ENCODE measurements at regions not wholly inside any gene's neighbourhood (a gene's known extent, or its start where the extent isn't known, plus 50 kb on each side); places are given as distances from the start of the nearest gene placed in this dataset.

DNA sequence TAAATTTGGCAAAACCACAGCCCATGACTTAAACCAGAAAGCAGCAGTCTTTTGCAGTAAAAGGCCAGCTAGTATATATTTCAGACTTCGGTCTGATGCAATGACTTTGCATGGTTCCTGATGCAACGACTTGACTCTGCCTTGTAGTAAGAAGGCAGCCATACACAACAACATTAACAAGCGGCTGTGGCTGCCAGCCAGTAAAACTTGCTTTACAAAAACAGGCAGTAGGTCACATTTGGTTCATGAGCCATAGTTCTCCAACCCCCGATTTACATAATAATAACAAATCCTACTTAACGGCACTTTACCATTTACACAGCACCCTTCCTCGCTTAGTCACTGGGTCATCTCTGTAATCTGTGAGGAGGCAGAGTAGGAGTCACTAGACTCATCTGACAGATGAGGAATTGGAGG lies 410.3 kb downstream of the LRATD1 start:
- Histone ChIP-seq H3K27me3 (ENCODE audit: insufficient read depth in 3 of 3, low read length in 2 of 3) (no peaks in the 10 kb centered on the region), H3K4me3 (no peak overlapping the region), H3K9me3 (no peaks in the 10 kb centered on the region), H3K36me3 (ENCODE audit: insufficient read depth in 1 of 2, low read depth in 1 of 2) (no peaks in the 10 kb centered on the region), H3K27ac (no peak overlapping the region), H3K4me1 (no peaks in the 10 kb centered on the region)
- intact Hi-C loops (cut with DNase I) = no loop called here
- TF ChIP-seq, protein P1, sequence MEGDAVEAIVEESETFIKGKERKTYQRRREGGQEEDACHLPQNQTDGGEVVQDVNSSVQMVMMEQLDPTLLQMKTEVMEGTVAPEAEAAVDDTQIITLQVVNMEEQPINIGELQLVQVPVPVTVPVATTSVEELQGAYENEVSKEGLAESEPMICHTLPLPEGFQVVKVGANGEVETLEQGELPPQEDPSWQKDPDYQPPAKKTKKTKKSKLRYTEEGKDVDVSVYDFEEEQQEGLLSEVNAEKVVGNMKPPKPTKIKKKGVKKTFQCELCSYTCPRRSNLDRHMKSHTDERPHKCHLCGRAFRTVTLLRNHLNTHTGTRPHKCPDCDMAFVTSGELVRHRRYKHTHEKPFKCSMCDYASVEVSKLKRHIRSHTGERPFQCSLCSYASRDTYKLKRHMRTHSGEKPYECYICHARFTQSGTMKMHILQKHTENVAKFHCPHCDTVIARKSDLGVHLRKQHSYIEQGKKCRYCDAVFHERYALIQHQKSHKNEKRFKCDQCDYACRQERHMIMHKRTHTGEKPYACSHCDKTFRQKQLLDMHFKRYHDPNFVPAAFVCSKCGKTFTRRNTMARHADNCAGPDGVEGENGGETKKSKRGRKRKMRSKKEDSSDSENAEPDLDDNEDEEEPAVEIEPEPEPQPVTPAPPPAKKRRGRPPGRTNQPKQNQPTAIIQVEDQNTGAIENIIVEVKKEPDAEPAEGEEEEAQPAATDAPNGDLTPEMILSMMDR (IDR thresholded peaks at IDR 0.05) = no peak
- no peak for DNase-seq
- ATAC-seq = no peak
- 39 to 51% (median 48%) methylated on average over 6 of the region's 6 CpGs for WGBS, 3 donors

DNA sequence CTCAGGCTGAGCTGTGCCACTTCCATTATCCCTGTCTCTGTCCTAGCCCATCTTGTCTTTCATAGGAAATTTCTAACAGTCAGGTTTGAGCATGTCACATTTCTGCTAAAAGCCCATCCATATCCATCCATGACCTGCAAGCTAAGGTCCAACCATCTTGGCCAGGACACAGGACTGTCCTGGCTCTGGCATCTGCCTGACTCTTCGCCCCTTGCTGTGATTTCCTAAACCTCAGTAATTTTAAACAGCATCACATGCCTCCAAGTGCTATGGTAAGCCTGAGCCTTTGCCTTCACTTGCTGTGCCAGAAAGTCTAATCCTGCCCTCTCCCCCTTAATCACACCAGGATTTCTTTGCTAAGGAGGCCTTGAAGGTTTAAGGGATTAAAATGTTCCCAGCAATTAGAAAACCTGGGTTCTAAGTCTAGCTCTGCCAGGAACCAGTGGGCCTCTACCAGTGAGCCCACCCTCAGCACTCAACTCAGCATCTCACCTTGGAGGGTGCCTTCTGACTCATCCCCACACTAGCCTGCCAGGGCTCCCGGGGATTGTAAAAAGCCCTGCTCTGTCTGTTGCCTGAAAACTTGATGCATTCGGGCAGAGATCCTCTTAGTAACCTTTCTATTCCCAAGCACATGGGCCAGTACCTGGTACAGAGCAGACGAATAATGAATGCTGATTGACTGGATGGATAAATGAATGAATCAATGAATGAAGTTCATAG lies 411.0 kb downstream of the LRATD1 start:
- no peak overlapping the region for H3K27ac ChIP-seq
- WGBS, 3 donors = 43 to 55% (median 47%) methylated on average over 4 of the region's 4 CpGs
- TF ChIP-seq, protein P1 (IDR thresholded peaks at IDR 0.05) = no peak

DNA sequence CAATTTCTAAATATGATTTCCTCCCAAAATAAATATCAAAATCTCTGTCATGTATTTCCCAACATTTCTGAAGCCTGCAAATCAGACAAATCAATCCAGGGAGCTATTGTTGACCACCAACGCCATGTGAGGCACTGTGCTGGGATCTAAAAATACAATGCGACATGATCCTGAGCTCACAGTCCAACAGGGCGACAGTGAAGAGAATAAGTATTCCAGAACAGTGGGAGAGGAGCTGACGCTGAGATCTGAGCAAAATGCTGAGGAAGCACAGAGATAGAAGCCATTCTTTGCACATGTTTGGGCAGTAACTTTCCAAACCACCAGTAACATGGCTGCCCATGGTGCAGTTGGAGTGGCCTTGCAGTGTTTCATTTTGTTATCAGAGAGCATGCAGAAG lies 412.5 kb downstream of the LRATD1 start:
- no peaks in the 10 kb centered on the region for H3K27me3 ChIP-seq (ENCODE audit: insufficient read depth in 3 of 3, low read length in 2 of 3)
- intact Hi-C loops (cut with DNase I) = no loop called here
- no peaks in the 10 kb centered on the region for H3K36me3 ChIP-seq (ENCODE audit: insufficient read depth in 1 of 2, low read depth in 1 of 2)
- no peak overlapping the region for H3K4me3 ChIP-seq
- no peak for ATAC-seq
- H3K27ac ChIP-seq = no peak overlapping the region
- H3K4me1 ChIP-seq = no peaks in the 10 kb centered on the region
- TF ChIP-seq, protein P1 (IDR thresholded peaks at IDR 0.05) = no peak
- no peak for DNase-seq
- WGBS, 3 donors = 65 to 77% (median 65%) methylated on average over 4 of the region's 4 CpGs
- no peaks in the 10 kb centered on the region for H3K9me3 ChIP-seq

More for the DNA sequence above, 411.0 kb downstream of the LRATD1 start:
- Histone ChIP-seq H3K36me3 (ENCODE audit: insufficient read depth in 1 of 2, low read depth in 1 of 2) (no peaks in the 10 kb centered on the region), H3K4me1 (no peaks in the 10 kb centered on the region), H3K4me3 (no peak overlapping the region), H3K9me3 (no peaks in the 10 kb centered on the region), H3K27me3 (ENCODE audit: insufficient read depth in 3 of 3, low read length in 2 of 3) (no peaks in the 10 kb centered on the region)
- intact Hi-C loops (cut with DNase I) = no loop called here
- DNase-seq = no peak
- no peak for ATAC-seq

DNA sequence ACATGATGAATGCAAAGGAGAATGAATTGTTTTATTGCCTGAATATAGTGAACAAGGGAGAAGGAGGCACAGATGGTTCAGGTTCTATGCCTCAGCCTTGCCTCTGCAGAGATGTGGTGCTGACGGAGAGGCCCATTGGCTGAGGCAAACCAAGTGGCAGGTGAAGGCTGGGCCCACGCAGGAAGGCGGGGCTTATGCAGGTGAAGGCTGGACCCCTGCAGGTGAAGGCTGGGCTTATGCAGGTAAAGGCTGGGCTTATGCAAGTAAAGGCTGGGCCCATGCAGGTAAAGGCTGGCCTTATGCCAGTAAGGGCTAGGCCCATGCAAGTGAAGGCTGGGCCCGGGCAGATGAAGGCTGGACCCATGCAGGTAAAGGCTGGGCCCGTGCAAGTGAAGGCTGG lies 414.7 kb downstream of the LRATD1 start:
- no peak overlapping the region for H3K27ac ChIP-seq
- 84 to 91% (median 85%) methylated on average over 5 of the region's 5 CpGs for WGBS, 3 donors
- no peak overlapping the region for H3K4me3 ChIP-seq
- TF ChIP-seq, protein P1 (IDR thresholded peaks at IDR 0.05) = no peak
- intact Hi-C loops (cut with DNase I) = no loop called here
- no peak for ATAC-seq
- no peaks in the 10 kb centered on the region for H3K36me3 ChIP-seq (ENCODE audit: insufficient read depth in 1 of 2, low read depth in 1 of 2)
- no peaks in the 10 kb centered on the region for H3K27me3 ChIP-seq (ENCODE audit: insufficient read depth in 3 of 3, low read length in 2 of 3)
- no peaks in the 10 kb centered on the region for H3K9me3 ChIP-seq
- no peak for DNase-seq
- no peaks in the 10 kb centered on the region for H3K4me1 ChIP-seq

DNA sequence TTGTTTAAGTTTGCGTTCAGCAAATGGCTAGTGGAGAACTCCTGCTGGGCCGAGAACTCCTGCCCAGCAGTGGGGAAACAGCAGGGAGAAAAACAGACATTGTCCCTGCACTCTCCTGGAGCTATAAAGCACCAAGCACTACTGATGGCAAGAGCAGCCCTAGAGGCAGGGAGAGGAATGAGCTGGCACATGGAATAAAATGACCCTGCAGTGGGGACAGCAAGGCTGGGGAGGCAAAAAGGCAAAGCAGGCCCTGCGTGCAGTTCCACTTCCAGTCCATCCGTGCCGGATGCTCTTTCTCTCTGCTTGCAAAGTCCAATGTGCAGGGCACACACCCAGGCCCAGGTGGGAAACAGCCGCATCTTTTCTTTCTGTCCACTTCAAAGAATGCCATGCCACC lies 415.5 kb downstream of the LRATD1 start:
- 82 to 97% (median 96%) methylated on average over 6 of the region's 6 CpGs for WGBS, 3 donors
- ATAC-seq = no peak

More for the DNA sequence above, 415.5 kb downstream of the LRATD1 start:
- H3K4me3 ChIP-seq = no peak overlapping the region
- no peaks in the 10 kb centered on the region for H3K27me3 ChIP-seq (ENCODE audit: insufficient read depth in 3 of 3, low read length in 2 of 3)
- intact Hi-C loops (cut with DNase I) = no loop called here
- no peaks in the 10 kb centered on the region for H3K9me3 ChIP-seq
- DNase-seq = no peak
- no peaks in the 10 kb centered on the region for H3K4me1 ChIP-seq
- H3K36me3 ChIP-seq (ENCODE audit: insufficient read depth in 1 of 2, low read depth in 1 of 2) = no peaks in the 10 kb centered on the region
- TF ChIP-seq, protein P1 (IDR thresholded peaks at IDR 0.05) = no peak
- no peak overlapping the region for H3K27ac ChIP-seq

Measured in psoas muscle (tissue), 7 donors.